IMR-90 (cell line): ENCODE measurements at regions not wholly inside any gene's neighbourhood (a gene's known extent, or its start where the extent isn't known, plus 50 kb on each side); places are given as distances from the start of the nearest gene placed in this dataset.

ENCODE experiments used
- ATAC-seq: fragments of 200-7000 bp; cut with Tn5 transposase; 2 replicates; pipeline ENCODE4 v1.9.1; 2020; ENCODE audit warnings: low read depth, mild to moderate bottlenecking, moderate library complexity
- BruUV-seq: library from RNA; stranded (reverse); fragments of 400-500 nt; replicated peaks from 2 replicates; lab custom pipeline; 2021; lab: Mats Ljungman, UMichigan
- CTCF ChIA-PET: fragments of 300-600 bp; formaldehyde crosslinking; extraction: SDS; loops from one replicate; lab custom pipeline; 2021; ENCODE audit warnings: antibody characterized with exemption; lab: Yijun Ruan, JAX
- POLR2A ChIA-PET: fragments of 300-600 bp; sonication (Branson Sonifier 250); formaldehyde crosslinking; loops from one replicate; lab custom pipeline; 2022; ENCODE audit warnings: antibody characterized with exemption; ENCODE audit not compliant: unreplicated experiment; lab: Charles Lee
- DNase-seq: peaks from one replicate; pipeline ENCODE4 v3.0.0; 2013
- H2AFZ ChIP-seq: replicated peaks from 2 replicates; pipeline ENCODE3; 2013; ENCODE audit warnings: low read length, mild to moderate bottlenecking; ENCODE audit not compliant: poor library complexity
- H2AK5ac ChIP-seq: 2 replicates; pipeline ENCODE4 v1.6.1; 2013; ENCODE audit warnings: low read depth, low read length, inconsistent platforms
- H2AK9ac ChIP-seq: replicated peaks from 2 replicates; pipeline ENCODE3; 2013; ENCODE audit warnings: mild to moderate bottlenecking, low read depth, low read length, moderate library complexity; ENCODE audit not compliant: poor library complexity
- H2BK120ac ChIP-seq: 2 replicates; pipeline ENCODE4 v1.6.1; 2013; ENCODE audit warnings: low read depth, low read length, inconsistent platforms
- H2BK15ac ChIP-seq: 3 replicates; pipeline ENCODE4 v1.6.1; 2013; ENCODE audit warnings: low read depth, low read length, inconsistent platforms
- H2BK20ac ChIP-seq: 2 replicates; pipeline ENCODE4 v1.6.1; 2013; ENCODE audit warnings: low read depth, mild to moderate bottlenecking, inconsistent platforms, low read length, moderate library complexity
- H2BK5ac ChIP-seq: 2 replicates; pipeline ENCODE4 v1.6.1; 2013; ENCODE audit warnings: mild to moderate bottlenecking, low read depth, low read length, inconsistent platforms; ENCODE audit not compliant: poor library complexity, severe bottlenecking
- H3K14ac ChIP-seq: replicated peaks from 2 replicates; pipeline ENCODE4 v1.6.1; 2013; ENCODE audit warnings: low read depth, low read length, inconsistent platforms
- H3K18ac ChIP-seq: 2 replicates; pipeline ENCODE4 v1.6.1; 2013; ENCODE audit warnings: low read depth, low read length, control low read depth
- H3K23ac ChIP-seq: 2 replicates; pipeline ENCODE4 v1.6.1; 2013; ENCODE audit warnings: low read depth, low read length, inconsistent platforms
- H3K27ac ChIP-seq: 2 replicates; pipeline ENCODE4 v1.5.1; 2013; ENCODE audit warnings: mild to moderate bottlenecking, control low read depth, low read length; ENCODE audit not compliant: insufficient read depth
- H3K27me3 ChIP-seq: 2 replicates; pipeline ENCODE4 v1.6.1; 2013; ENCODE audit warnings: low read length; ENCODE audit not compliant: control insufficient read depth, insufficient read depth
- H3K36me3 ChIP-seq: 2 replicates; pipeline ENCODE4 v1.6.1; 2013; ENCODE audit warnings: low read length, mixed read lengths; ENCODE audit not compliant: control insufficient read depth, insufficient read depth
- H3K4ac ChIP-seq: 2 replicates; pipeline ENCODE4 v1.6.1; 2013; ENCODE audit warnings: low read depth, low read length, inconsistent platforms
- H3K4me1 ChIP-seq: 2 replicates; pipeline ENCODE4 v1.6.1; 2013; ENCODE audit warnings: low read length, mixed read lengths; ENCODE audit not compliant: control insufficient read depth, insufficient read depth
- H3K4me2 ChIP-seq: 2 replicates; pipeline ENCODE4 v1.6.1; 2013; ENCODE audit warnings: low read depth, mild to moderate bottlenecking, control low read depth, low read length, moderate library complexity
- H3K4me3 ChIP-seq: 2 replicates; pipeline ENCODE4 v1.5.1; 2013; ENCODE audit warnings: low read depth, mild to moderate bottlenecking, control low read depth, low read length, moderate library complexity; ENCODE audit not compliant: insufficient read depth
- H3K56ac ChIP-seq: 2 replicates; pipeline ENCODE4 v1.6.1; 2013; ENCODE audit warnings: low read length, inconsistent platforms; ENCODE audit not compliant: insufficient read depth; ENCODE audit errors: extremely low read depth
- H3K79me1 ChIP-seq, 2 experiments: 2 replicates each; pipeline ENCODE4 v1.6.1; 2013; ENCODE audit warnings: low read length in 2 of 2, inconsistent platforms in 1 of 2, low read depth in 1 of 2
- H3K9ac ChIP-seq: 2 replicates; pipeline ENCODE4 v1.6.1; 2013; ENCODE audit warnings: low read depth, low read length, control low read depth
- H3K9me1 ChIP-seq: 2 replicates; pipeline ENCODE4 v1.6.1; 2013; ENCODE audit warnings: low read length, inconsistent platforms; ENCODE audit not compliant: insufficient read depth
- H3K9me3 ChIP-seq: 2 replicates; pipeline ENCODE4 v1.6.1; 2013; ENCODE audit warnings: low read length; ENCODE audit not compliant: control insufficient read depth, insufficient read depth
- H4K20me1 ChIP-seq: 2 replicates; pipeline ENCODE4 v1.6.1; 2013; ENCODE audit warnings: low read length, inconsistent platforms; ENCODE audit not compliant: insufficient read depth
- H4K5ac ChIP-seq: 2 replicates; pipeline ENCODE4 v1.6.1; 2013; ENCODE audit warnings: mild to moderate bottlenecking, low read depth, low read length, control low read depth
- H4K8ac ChIP-seq, 2 experiments: 2 replicates each; pipeline ENCODE4 v1.6.1; 2013; ENCODE audit warnings: low read depth in 2 of 2, low read length in 2 of 2, control low read depth in 1 of 2, inconsistent platforms in 1 of 2
- H4K91ac ChIP-seq: 2 replicates; pipeline ENCODE4 v1.6.1; 2013; ENCODE audit warnings: low read depth, low read length, inconsistent platforms; ENCODE audit not compliant: insufficient read depth
- CHD1 ChIP-seq: IDR thresholded peaks from 2 replicates; pipeline ENCODE4 v1.6.1; 2012; ENCODE audit warnings: low read depth, low read length, improper control_type of control experiment
- FOS ChIP-seq: fragments of 150-350 bp; IDR thresholded peaks from 2 replicates; pipeline ENCODE4 v1.6.1; 2016; ENCODE audit warnings: low read depth, low read length
- MAFK ChIP-seq: IDR thresholded peaks from 2 replicates; pipeline ENCODE4 v1.6.1; 2012; ENCODE audit warnings: low read depth, low read length, improper control_type of control experiment
- MAZ ChIP-seq: IDR thresholded peaks from 2 replicates; pipeline ENCODE4 v1.6.1; 2012; ENCODE audit warnings: low read depth, mild to moderate bottlenecking, low read length, improper control_type of control experiment, moderate library complexity, borderline replicate concordance
- POLR2A ChIP-seq: IDR thresholded peaks from 2 replicates; pipeline ENCODE4 v1.6.1; 2012; ENCODE audit warnings: mild to moderate bottlenecking, low read depth, low read length
- RAD21 ChIP-seq: IDR thresholded peaks from 2 replicates; pipeline ENCODE4 v1.6.1; 2012; ENCODE audit warnings: low read length, improper control_type of control experiment
- RFX5 ChIP-seq: IDR thresholded peaks from 2 replicates; pipeline ENCODE4 v1.8.0; 2012; ENCODE audit warnings: low read depth, mild to moderate bottlenecking, low read length, moderate library complexity
- SMC3 ChIP-seq: fragments of 150-350 bp; IDR thresholded peaks from 2 replicates; pipeline ENCODE4 v1.6.1; 2016; ENCODE audit warnings: low read depth, mild to moderate bottlenecking, antibody characterized with exemption, low read length, moderate library complexity
- dilution Hi-C: fragments of 300-500 bp; cut with HindIII; formaldehyde crosslinking; loops from one replicate; pipeline ENCODE4 v1.14.3; 2018; ENCODE audit warnings: low sequenced_read_pairs; ENCODE audit not compliant: unreplicated experiment
- in situ Hi-C: fragments of 300-500 bp; cut with MboI; formaldehyde crosslinking; loops from 3 replicates; pipeline ENCODE4 v1.14.3; 2019; ENCODE audit warnings: low sequenced_read_pairs, inconsistent platforms, mixed read lengths
- intact Hi-C: fragments of 100-400 bp; cut with micrococcal nuclease; formaldehyde crosslinking; loops from 2 replicates; pipeline ENCODE4 v1.10.0; 2022
- TF ChIP-seq, protein P1 (sequence below): conservative IDR thresholded peaks from 2 replicates; pipeline ENCODE4 v1.5.1; 2012; ENCODE audit warnings: mild to moderate bottlenecking, low read depth, low read length, improper control_type of control experiment

DNA sequence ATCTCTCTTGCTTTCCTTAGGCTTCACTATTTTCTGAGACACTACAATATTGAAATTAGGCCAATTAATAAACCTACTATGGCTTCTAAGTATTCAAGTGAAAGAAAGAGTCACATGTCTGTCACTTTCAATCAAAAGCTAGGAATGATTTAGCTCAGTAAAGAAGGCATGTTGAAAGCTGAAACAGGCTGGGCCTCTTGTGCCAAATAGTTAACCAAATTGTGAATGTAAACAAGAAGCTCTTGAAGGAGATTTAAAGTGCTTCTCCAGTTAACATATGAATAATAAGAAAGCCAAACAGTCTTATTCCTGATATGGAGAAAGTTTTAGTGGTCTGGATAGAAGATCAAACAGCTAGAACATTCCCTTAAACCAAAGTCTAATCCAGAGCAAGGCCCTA, 236.3 kb downstream of the OTOR start:
- Histone ChIP-seq H3K4me3 (no peak overlapping the region), H3K27ac (no peak overlapping the region), H3K18ac (no peak overlapping the region), H2AK9ac (no peak overlapping the region), H2BK20ac (no peak overlapping the region), H3K27me3 (peaks cover 2% of the 10 kb centered on the region), H3K79me1 (no peaks in the 10 kb centered on the region), H3K4me1 (no peaks in the 10 kb centered on the region), H3K23ac (no peak overlapping the region), H4K5ac (no peak overlapping the region), H3K9me3 (no peaks in the 10 kb centered on the region), H4K8ac (no peak overlapping the region), H4K20me1 (no peaks in the 10 kb centered on the region), H3K4me2 (no peak overlapping the region), H2BK15ac (no peak overlapping the region), H3K9ac (no peak overlapping the region), H2AFZ (no peak overlapping the region), H2AK5ac (no peak overlapping the region), H3K14ac (no peak overlapping the region), H3K36me3 (no peaks in the 10 kb centered on the region), H3K9me1 (no peaks in the 10 kb centered on the region), H2BK120ac (no peak overlapping the region), H3K56ac (no peak overlapping the region), H4K91ac (no peak overlapping the region), H2BK5ac (no peak overlapping the region), H3K4ac (no peak overlapping the region)
- no peak for TF ChIP-seq CHD1
- TF ChIP-seq, protein P1, sequence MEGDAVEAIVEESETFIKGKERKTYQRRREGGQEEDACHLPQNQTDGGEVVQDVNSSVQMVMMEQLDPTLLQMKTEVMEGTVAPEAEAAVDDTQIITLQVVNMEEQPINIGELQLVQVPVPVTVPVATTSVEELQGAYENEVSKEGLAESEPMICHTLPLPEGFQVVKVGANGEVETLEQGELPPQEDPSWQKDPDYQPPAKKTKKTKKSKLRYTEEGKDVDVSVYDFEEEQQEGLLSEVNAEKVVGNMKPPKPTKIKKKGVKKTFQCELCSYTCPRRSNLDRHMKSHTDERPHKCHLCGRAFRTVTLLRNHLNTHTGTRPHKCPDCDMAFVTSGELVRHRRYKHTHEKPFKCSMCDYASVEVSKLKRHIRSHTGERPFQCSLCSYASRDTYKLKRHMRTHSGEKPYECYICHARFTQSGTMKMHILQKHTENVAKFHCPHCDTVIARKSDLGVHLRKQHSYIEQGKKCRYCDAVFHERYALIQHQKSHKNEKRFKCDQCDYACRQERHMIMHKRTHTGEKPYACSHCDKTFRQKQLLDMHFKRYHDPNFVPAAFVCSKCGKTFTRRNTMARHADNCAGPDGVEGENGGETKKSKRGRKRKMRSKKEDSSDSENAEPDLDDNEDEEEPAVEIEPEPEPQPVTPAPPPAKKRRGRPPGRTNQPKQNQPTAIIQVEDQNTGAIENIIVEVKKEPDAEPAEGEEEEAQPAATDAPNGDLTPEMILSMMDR, result no peak
- no peak for TF ChIP-seq MAZ
- no peak for TF ChIP-seq RAD21
- TF ChIP-seq FOS, result no peak
- TF ChIP-seq SMC3, result no peak
- no peak for TF ChIP-seq MAFK
- TF ChIP-seq RFX5, result no peak
- TF ChIP-seq POLR2A, result no peak
- no TSS peak for BruUV-seq
- in situ Hi-C loops (no loop called here), intact Hi-C loops (no loop called here), dilution Hi-C loops (no loop called here)
- no peak for DNase-seq
- CTCF ChIA-PET, result no interaction called here
- POLR2A ChIA-PET, result no interaction called here
- no peak for ATAC-seq
